Pancreas (tissue), 10 donors: ENCODE measurements at regions not wholly inside any gene's neighbourhood (a gene's known extent, or its start where the extent isn't known, plus 50 kb on each side); places are given as distances from the start of the nearest gene placed in this dataset.
"Not testable (repeated sequence)": the region's sequence is repeated elsewhere in the genome, so short reads cannot be mapped to it uniquely, and the experiment has no call there.

Experiments
- ATAC-seq, 4 donors: fragments of 200-7000 bp; cut with Tn5 transposase; one replicate each; pipeline versions ENCODE4 v1.8.0 to v1.9.1; 2020; ENCODE audit warnings: mild to moderate bottlenecking in 4 of 4, moderate library complexity in 4 of 4
- DNase-seq, 6 donors: peaks; one replicate each; pipeline ENCODE4 v3.0.0-alpha.2; 2020
- FAIRE-seq: peaks from 2 replicates; lab custom pipeline; 2012; peaks lifted over from hg19 to GRCh38; lab: Jason Lieb, UNC
- H3K27ac ChIP-seq, 4 donors: fragments of 200-600 bp; sonication (generic); 1 replicate in 3 of 4; 2 replicates in 1 of 4; pipeline versions ENCODE4 v1.5.0 to v1.8.0; 2020
- H3K27me3 ChIP-seq, 4 donors: fragments of 200-600 bp; one replicate each; pipeline ENCODE4 v1.8.0; 2021
- H3K36me3 ChIP-seq, 3 donors: fragments of 200-600 bp; sonication (generic) in 1 of 3; one replicate each; pipeline versions ENCODE4 v1.5.0 to v1.8.0; 2020 to 2021
- H3K4me1 ChIP-seq, 3 donors: fragments of 200-600 bp; one replicate each; pipeline ENCODE4 v1.8.0; 2021
- H3K4me3 ChIP-seq, 4 donors: fragments of 200-600 bp; sonication (generic) in 2 of 4; one replicate each; pipeline versions ENCODE4 v1.5.0 to v1.8.0; 2020 to 2021
- H3K9me3 ChIP-seq, 4 donors: fragments of 200-600 bp; one replicate each; pipeline ENCODE4 v1.8.0; 2021
- CTCF ChIP-seq, 4 donors: fragments of 200-600 bp; sonication (generic) in 3 of 4; IDR thresholded peaks; one replicate each; pipeline versions ENCODE4 v1.5.0 to v1.8.0; 2021; ENCODE audit warnings: antibody characterized with exemption in 4 of 4
- WGBS, 2 donors: extraction: QIAGEN DNeasy Blood & Tissue Kit; methylation state at CpG; one replicate each; pipeline ENCODE4 v1.1.7; 2013; 5-methylcytosine and 5-hydroxymethylcytosine counted together
- intact Hi-C, 3 donors: fragments of 100-400 bp; cut with DNase I; formaldehyde crosslinking; loops; one replicate each; pipeline versions ENCODE4 v1.11.1 to v1.14.2; 2022
- donor health status: healthy with polysubstance abuse.
- donor health status: DM: no; HTN: no; CAD: no; lungs with moderate emphysema.
- donor health status: DM: no; HTN: no; CAD: no.
- donor health status: control.
- donor health status: control.
- donor health status: Bipolar disorder and iron deficiency.
- donor health status: DM: yes; HTN: yes; CAD: no.
- donor health status: DM: no; HTN: no; CAD: no.
- donor health status: DM: no; HTN: no; CAD: no.
- donor health status: DM: yes; HTN: yes; CAD: no.

- H3K4me1 ChIP-seq = no peaks in the 10 kb centered on the region
- ATAC-seq (no peak), FAIRE-seq (no peak), DNase-seq (no peak)
- H3K4me3 ChIP-seq = no peak overlapping the region
- no peak overlapping the region for H3K27ac ChIP-seq
- TF ChIP-seq CTCF (IDR thresholded peaks at IDR 0.05) = no peak
- intact Hi-C loops = no loop called here
- no peaks in the 10 kb centered on the region for H3K9me3 ChIP-seq
- H3K36me3 ChIP-seq = no peaks in the 10 kb centered on the region
- no peaks in the 10 kb centered on the region for H3K27me3 ChIP-seq
Measured at GRCh38 chrX:4572691-4573090, 859.2 kb upstream of the PRKX start.

- peak in 3 of 4 donors; percentile 46 to 95 (median 74) for ATAC-seq
Measured at GRCh38 chrX:4570151-4570550, 856.7 kb upstream of the PRKX start.

GRCh38 chrX:4560192-4560591 lies 846.7 kb upstream of the PRKX start:
- FAIRE-seq (no peak), ATAC-seq (no peak), DNase-seq (no peak)
- intact Hi-C loops = no loop called here
- Histone ChIP-seq H3K9me3 (no peaks in the 10 kb centered on the region), H3K4me3 (no peak overlapping the region), H3K27ac (no peak overlapping the region), H3K27me3 (peaks cover 0 to 7% (median 0%) of the 10 kb centered on the region in 4 donors), H3K36me3 (no peaks in the 10 kb centered on the region), H3K4me1 (no peaks in the 10 kb centered on the region)
- WGBS, 2 donors = 45 to 66% methylated on average over 4 of the region's 4 CpGs
- TF ChIP-seq CTCF (IDR thresholded peaks at IDR 0.05) = no peak

More at GRCh38 chrX:4570151-4570550, 856.7 kb upstream of the PRKX start:
- Histone ChIP-seq H3K9me3 (no peaks in the 10 kb centered on the region), H3K36me3 (no peaks in the 10 kb centered on the region), H3K27me3 (no peaks in the 10 kb centered on the region), H3K27ac (no peak overlapping the region), H3K4me3 (no peak overlapping the region), H3K4me1 (no peaks in the 10 kb centered on the region)
- intact Hi-C loops = no loop called here
- DNase-seq = peak in 3 of 6 donors; percentile 21 to 59 (median 37)
- no peak for FAIRE-seq
- WGBS, 2 donors = 35 to 45% methylated on average over 1 of the region's 1 CpG
- TF ChIP-seq CTCF (IDR thresholded peaks at IDR 0.05) = no peak

GRCh38 chrX:4550018-4550417 lies 836.6 kb upstream of the PRKX start:
- peak in 1 of 4 donors; percentile 11 for TF ChIP-seq CTCF (IDR thresholded peaks at IDR 0.05)
- Histone ChIP-seq H3K27me3 (no peaks in the 10 kb centered on the region), H3K4me3 (no peak overlapping the region), H3K36me3 (no peaks in the 10 kb centered on the region), H3K4me1 (no peaks in the 10 kb centered on the region), H3K27ac (no peak overlapping the region), H3K9me3 (no peaks in the 10 kb centered on the region)
- intact Hi-C loops = loop anchor here in 1 of 3 donors (5.0 kb wide), 1 partner anchor 567 kb away; no protein-coding TSS in a partner anchor
- DNase-seq = no peak
- no peak for FAIRE-seq
- WGBS, 2 donors = 26 to 27% methylated on average over 3 of the region's 3 CpGs
- ATAC-seq = peak in 2 of 4 donors; percentile 32 to 52

GRCh38 chrX:4547213-4547836 lies 833.9 kb upstream of the PRKX start:
- no peaks in the 10 kb centered on the region for H3K27me3 ChIP-seq
- FAIRE-seq (no peak), ATAC-seq (peak; percentile 56 to 80 (median 64))

GRCh38 chrX:4546178-4546577 lies 832.7 kb upstream of the PRKX start:
- H3K27me3 ChIP-seq, H3K36me3 ChIP-seq, ATAC-seq, H3K4me1 ChIP-seq, FAIRE-seq, H3K27ac ChIP-seq, H3K4me3 ChIP-seq, H3K9me3 ChIP-seq, DNase-seq: not testable (repeated sequence)
- 59 to 60% methylated on average over 4 to 5 of the region's 5 CpGs for WGBS, 2 donors
- intact Hi-C loops = loop anchor here in 1 of 3 donors (5.0 kb wide), 1 partner anchor 566 kb away; no protein-coding TSS in a partner anchor

More at GRCh38 chrX:4547213-4547836, 833.9 kb upstream of the PRKX start:
- 23 to 26% methylated on average over 13 of the region's 13 CpGs for WGBS, 2 donors
- peak; percentile 92 to 96 (median 94) for TF ChIP-seq CTCF (IDR thresholded peaks at IDR 0.05)
- no peaks in the 10 kb centered on the region for H3K4me1 ChIP-seq
- H3K4me3 ChIP-seq = no peak overlapping the region
- H3K36me3 ChIP-seq = no peaks in the 10 kb centered on the region
- intact Hi-C loops = loop anchor here in 1 of 3 donors (5.0 kb wide), 1 partner anchor 565 kb away; no protein-coding TSS in a partner anchor
- DNase-seq = peak in 5 of 6 donors; percentile 3 to 74 (median 48)
- H3K9me3 ChIP-seq = no peaks in the 10 kb centered on the region
- H3K27ac ChIP-seq = no peak overlapping the region
